HepG2 (cell line): ENCODE measurements at regions not wholly inside any gene's neighbourhood (a gene's known extent, or its start where the extent isn't known, plus 50 kb on each side); places are given as distances from the start of the nearest gene placed in this dataset.

Experiments used
- ARID5B ChIP-seq: IDR thresholded peaks from 2 replicates; pipeline ENCODE4 v1.4.0; 2020; ENCODE audit warnings: mild to moderate bottlenecking, missing genetic modification reagents
- BRF2 ChIP-seq: sonication (generic); formaldehyde crosslinking; IDR thresholded peaks from 2 replicates; pipeline ENCODE4 v1.8.1; 2022; ENCODE audit warnings: mild to moderate bottlenecking, missing genetic modification reagents
- EED ChIP-seq: sonication (generic); formaldehyde crosslinking; IDR thresholded peaks from 2 replicates; pipeline ENCODE4 v1.5.0; 2020; ENCODE audit warnings: mild to moderate bottlenecking, missing genetic modification reagents
- ELF3 ChIP-seq: IDR thresholded peaks from 2 replicates; pipeline ENCODE4 v1.6.1; 2016; ENCODE audit warnings: missing genetic modification reagents, missing compliant biosample characterization
- GMEB1 ChIP-seq: sonication (generic); formaldehyde crosslinking; IDR thresholded peaks from 2 replicates; pipeline ENCODE4 v1.5.1; 2020; ENCODE audit warnings: missing genetic modification reagents, mild to moderate bottlenecking, borderline replicate concordance
- HDAC1 ChIP-seq: sonication (generic); formaldehyde crosslinking; IDR thresholded peaks from 2 replicates; pipeline ENCODE4 v1.5.1; 2020; ENCODE audit warnings: mild to moderate bottlenecking, missing genetic modification reagents
- KLF9 ChIP-seq: IDR thresholded peaks from 2 replicates; pipeline ENCODE4 v1.6.1; 2016; ENCODE audit warnings: low read depth
- MYNN ChIP-seq: sonication (generic); formaldehyde crosslinking; IDR thresholded peaks from 2 replicates; pipeline ENCODE4 v1.4.0; 2020; ENCODE audit warnings: mild to moderate bottlenecking, low read depth, missing genetic modification reagents
- PHF8 ChIP-seq: sonication (generic); formaldehyde crosslinking; IDR thresholded peaks from 2 replicates; pipeline ENCODE4 v1.5.0; 2020; ENCODE audit warnings: missing genetic modification reagents
- RARA ChIP-seq: IDR thresholded peaks from 2 replicates; pipeline ENCODE4 v1.6.1; 2016; ENCODE audit warnings: missing genetic modification reagents, missing compliant biosample characterization
- RXRA ChIP-seq: sonication (generic); formaldehyde crosslinking; IDR thresholded peaks from 2 replicates; pipeline ENCODE4 v1.5.1; 2020; ENCODE audit warnings: missing genetic modification reagents
- SKIL ChIP-seq: sonication (generic); formaldehyde crosslinking; IDR thresholded peaks from 2 replicates; pipeline ENCODE4 v1.8.0; 2022; ENCODE audit warnings: missing genetic modification reagents, mild to moderate bottlenecking, moderate library complexity, borderline replicate concordance
- SOX13 ChIP-seq, 3 experiments: fragments of 450-650 bp in 1 of 3; sonication (generic) in 1 of 3; formaldehyde crosslinking in 1 of 3; IDR thresholded peaks in 2 of 3; conservative IDR thresholded peaks in 1 of 3; 2 replicates each; pipeline versions ENCODE4 v1.5.0 to v1.6.1; 2016 to 2020; ENCODE audit warnings: antibody characterized with exemption in 1 of 3, mild to moderate bottlenecking in 1 of 3, missing compliant biosample characterization in 1 of 3, missing genetic modification reagents in 1 of 3, moderate library complexity in 1 of 3
- TFAP4 ChIP-seq: sonication (generic); IDR thresholded peaks from 2 replicates; pipeline ENCODE4 v1.6.1; 2016; ENCODE audit warnings: low read depth, borderline replicate concordance
- ZNF138 ChIP-seq: sonication (generic); formaldehyde crosslinking; IDR thresholded peaks from 2 replicates; pipeline ENCODE4 v1.5.0; 2020; ENCODE audit warnings: mild to moderate bottlenecking, low read depth, missing genetic modification reagents
- ZNF17 ChIP-seq: sonication (generic); formaldehyde crosslinking; IDR thresholded peaks from 2 replicates; pipeline ENCODE4 v1.5.0; 2020; ENCODE audit warnings: mild to moderate bottlenecking, missing genetic modification reagents
- ZNF33B ChIP-seq: sonication (generic); formaldehyde crosslinking; IDR thresholded peaks from 2 replicates; pipeline ENCODE4 v1.5.1; 2020; ENCODE audit warnings: mild to moderate bottlenecking, missing genetic modification reagents
- ZNF44 ChIP-seq: sonication (generic); formaldehyde crosslinking; IDR thresholded peaks from 2 replicates; pipeline ENCODE4 v1.5.1; 2020; ENCODE audit warnings: mild to moderate bottlenecking, missing genetic modification reagents
- ZNF562 ChIP-seq: sonication (generic); formaldehyde crosslinking; IDR thresholded peaks from 2 replicates; pipeline ENCODE4 v1.8.0; 2022; ENCODE audit warnings: missing genetic modification reagents, borderline replicate concordance

GRCh38 chr9:104991144-104991953 lies 63.4 kb upstream of the ABCA1 start (continued):
- TF ChIP-seq ARID5B (no peak; the same call in 1 of the 2 replicates), ZNF562 (no peak), PHF8 (CRISPR knock-in tag) (peak; percentile 50; the same call in 1 of the 2 replicates), ELF3 (no peak), ZNF44 (CRISPR knock-in tag) (0 out of 2 replicates have a peak, but pooled peaks have one; percentile 35), HDAC1 (CRISPR knock-in tag) (peak; percentile 35; the same call in 1 of the 2 replicates), EED (CRISPR knock-in tag) (0 out of 2 replicates have a peak, but pooled peaks have one; percentile 45), SKIL (CRISPR knock-in tag) (peak; percentile 82; the same call in 1 of the 2 replicates), KLF9 (no peak), MYNN (CRISPR knock-in tag) (no peak), BRF2 (CRISPR knock-in tag) (no peak), ZNF33B (0 out of 2 replicates have a peak, but pooled peaks have one; percentile 61), TFAP4 (peak; percentile 46; the same call in 1 of the 2 replicates), RARA (CRISPR knock-in tag) (peak; percentile 68), ZNF138 (CRISPR knock-in tag) (no peak), RXRA (CRISPR knock-in tag) (peak; percentile 98), SOX13 (IDR thresholded peaks at IDR 0.05) (no peak), SOX13 (CRISPR knock-in tag; conservative IDR thresholded peaks at IDR 0.05 in 1 of 2, IDR thresholded peaks at IDR 0.05 in 1 of 2) (0 out of 4 replicates have a peak, but pooled peaks of 1 of the 2 experiments have one; percentile 6), ZNF17 (no peak), GMEB1 (0 out of 2 replicates have a peak, but pooled peaks have one; percentile 24)
